ENCODE measurements at regions not wholly inside any gene's neighbourhood (a gene's known extent, or its start where the extent isn't known, plus 50 kb on each side); places are given as distances from the start of the nearest gene placed in this dataset.

DNA sequence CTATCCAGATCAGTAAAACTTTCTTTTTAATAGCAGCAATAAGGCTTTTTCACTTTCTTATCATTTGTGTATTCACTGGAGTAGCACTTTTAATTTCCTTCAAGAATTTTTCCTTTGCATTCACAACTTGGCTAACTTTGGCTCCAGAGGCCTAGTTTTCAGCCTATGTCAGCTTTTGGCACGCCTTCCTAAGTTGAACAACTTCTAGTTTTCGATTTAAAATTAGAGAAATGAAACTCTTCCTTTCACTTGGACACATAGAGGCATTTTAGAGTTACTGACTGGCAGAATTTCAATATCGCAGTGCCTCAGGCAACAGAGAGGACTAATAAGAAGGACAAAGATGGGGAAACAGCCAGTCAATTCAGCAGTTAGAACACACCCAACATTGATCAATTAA is 577.4 kb downstream of the DSC3 start:
- in situ Hi-C loops (cut with MboI; ENCODE audit: low sequenced_read_pairs, unreplicated experiment), result no loop called here
- TF ChIP-seq, protein P1, sequence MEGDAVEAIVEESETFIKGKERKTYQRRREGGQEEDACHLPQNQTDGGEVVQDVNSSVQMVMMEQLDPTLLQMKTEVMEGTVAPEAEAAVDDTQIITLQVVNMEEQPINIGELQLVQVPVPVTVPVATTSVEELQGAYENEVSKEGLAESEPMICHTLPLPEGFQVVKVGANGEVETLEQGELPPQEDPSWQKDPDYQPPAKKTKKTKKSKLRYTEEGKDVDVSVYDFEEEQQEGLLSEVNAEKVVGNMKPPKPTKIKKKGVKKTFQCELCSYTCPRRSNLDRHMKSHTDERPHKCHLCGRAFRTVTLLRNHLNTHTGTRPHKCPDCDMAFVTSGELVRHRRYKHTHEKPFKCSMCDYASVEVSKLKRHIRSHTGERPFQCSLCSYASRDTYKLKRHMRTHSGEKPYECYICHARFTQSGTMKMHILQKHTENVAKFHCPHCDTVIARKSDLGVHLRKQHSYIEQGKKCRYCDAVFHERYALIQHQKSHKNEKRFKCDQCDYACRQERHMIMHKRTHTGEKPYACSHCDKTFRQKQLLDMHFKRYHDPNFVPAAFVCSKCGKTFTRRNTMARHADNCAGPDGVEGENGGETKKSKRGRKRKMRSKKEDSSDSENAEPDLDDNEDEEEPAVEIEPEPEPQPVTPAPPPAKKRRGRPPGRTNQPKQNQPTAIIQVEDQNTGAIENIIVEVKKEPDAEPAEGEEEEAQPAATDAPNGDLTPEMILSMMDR (IDR thresholded peaks at IDR 0.05; ENCODE audit: borderline replicate concordance, control extremely low read depth, extremely low read depth, insufficient read depth, missing control alignments), result no peak
- DNase-seq (ENCODE audit: low spot score), result no peak

DNA sequence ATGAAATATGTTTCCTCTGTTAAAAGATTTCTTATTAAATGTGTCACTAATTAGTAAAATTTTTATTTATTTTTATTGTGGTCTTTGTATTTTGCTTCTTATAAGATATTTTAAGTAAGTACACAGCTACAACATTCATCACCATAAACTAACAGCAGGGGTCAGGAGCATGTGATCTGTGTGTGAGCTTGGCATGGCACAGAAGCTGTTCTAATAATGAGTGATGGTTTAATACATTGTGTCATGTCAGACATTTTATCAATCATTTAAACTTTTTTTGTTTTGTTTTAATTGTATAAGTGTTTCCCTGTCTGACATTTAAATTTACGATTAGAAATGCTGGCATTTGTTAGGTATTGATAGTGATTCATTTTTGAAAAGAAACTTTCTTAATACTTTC is 585.4 kb downstream of the DSC3 start:
- in situ Hi-C loops (cut with MboI; ENCODE audit: low sequenced_read_pairs, unreplicated experiment), result no loop called here

DNA sequence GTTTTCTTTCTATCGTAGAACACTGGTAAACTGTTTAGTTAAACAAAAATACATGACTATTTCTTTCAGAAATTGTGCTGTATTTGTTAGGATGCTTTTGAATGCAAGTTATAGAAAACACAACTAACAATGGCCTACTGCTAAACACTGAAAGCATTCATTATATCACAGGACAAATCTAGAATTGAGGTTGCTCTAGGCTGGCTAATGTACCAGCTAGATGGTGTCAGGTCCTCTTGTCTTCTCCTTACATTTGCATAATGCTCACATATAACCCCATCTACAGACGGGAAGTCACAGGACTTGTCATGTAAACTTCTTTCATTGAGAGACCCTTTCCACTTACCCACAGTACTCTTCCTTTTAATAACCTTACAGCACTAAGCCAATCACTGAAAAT is 586.8 kb downstream of the DSC3 start:
- TF ChIP-seq, protein P1 (IDR thresholded peaks at IDR 0.05; ENCODE audit: borderline replicate concordance, control extremely low read depth, extremely low read depth, insufficient read depth, missing control alignments), result no peak
- DNase-seq (ENCODE audit: low spot score), result no peak
- in situ Hi-C loops (cut with MboI; ENCODE audit: low sequenced_read_pairs, unreplicated experiment), result no loop called here

More for the DNA sequence above, 585.4 kb downstream of the DSC3 start:
- DNase-seq (ENCODE audit: low spot score), result no peak
- TF ChIP-seq, protein P1 (IDR thresholded peaks at IDR 0.05; ENCODE audit: borderline replicate concordance, control extremely low read depth, extremely low read depth, insufficient read depth, missing control alignments), result no peak

- TF ChIP-seq, protein P1 (IDR thresholded peaks at IDR 0.05; ENCODE audit: borderline replicate concordance, control extremely low read depth, extremely low read depth, insufficient read depth, missing control alignments), result no peak
- no peak for DNase-seq (ENCODE audit: low spot score)
Measured at GRCh38 chr18:30454920-30455319, 587.6 kb downstream of the DSC3 start.

DNA sequence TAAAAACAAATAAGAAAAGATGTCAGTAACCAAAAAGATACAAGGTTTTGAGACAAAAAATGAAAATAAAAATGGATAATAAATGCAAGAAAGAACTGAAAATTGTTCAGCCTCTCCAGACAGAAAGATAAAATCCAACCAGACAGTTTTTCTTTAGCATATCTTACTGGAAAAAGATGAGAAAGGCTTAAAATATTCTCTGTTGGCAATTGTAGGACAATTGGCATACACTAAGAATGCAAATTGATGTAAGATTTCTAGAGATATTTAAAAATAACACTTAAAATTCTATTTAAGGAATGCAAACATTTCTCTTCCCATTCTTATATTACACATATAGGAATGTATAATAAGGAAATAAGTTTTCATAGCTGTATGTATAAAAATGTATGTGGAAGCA is 590.6 kb downstream of the DSC3 start:
- TF ChIP-seq, protein P1 (IDR thresholded peaks at IDR 0.05; ENCODE audit: borderline replicate concordance, control extremely low read depth, extremely low read depth, insufficient read depth, missing control alignments), result no peak
- in situ Hi-C loops (cut with MboI; ENCODE audit: low sequenced_read_pairs, unreplicated experiment), result no loop called here
- DNase-seq (ENCODE audit: low spot score), result no peak

More at GRCh38 chr18:30454920-30455319, 587.6 kb downstream of the DSC3 start:
- in situ Hi-C loops (cut with MboI; ENCODE audit: low sequenced_read_pairs, unreplicated experiment), result no loop called here

GRCh38 chr18:30450927-30451326 is 591.6 kb downstream of the DSC3 start:
- DNase-seq (ENCODE audit: low spot score), result no peak
- in situ Hi-C loops (cut with MboI; ENCODE audit: low sequenced_read_pairs, unreplicated experiment), result no loop called here
- TF ChIP-seq, protein P1 (IDR thresholded peaks at IDR 0.05; ENCODE audit: borderline replicate concordance, control extremely low read depth, extremely low read depth, insufficient read depth, missing control alignments), result no peak

DNA sequence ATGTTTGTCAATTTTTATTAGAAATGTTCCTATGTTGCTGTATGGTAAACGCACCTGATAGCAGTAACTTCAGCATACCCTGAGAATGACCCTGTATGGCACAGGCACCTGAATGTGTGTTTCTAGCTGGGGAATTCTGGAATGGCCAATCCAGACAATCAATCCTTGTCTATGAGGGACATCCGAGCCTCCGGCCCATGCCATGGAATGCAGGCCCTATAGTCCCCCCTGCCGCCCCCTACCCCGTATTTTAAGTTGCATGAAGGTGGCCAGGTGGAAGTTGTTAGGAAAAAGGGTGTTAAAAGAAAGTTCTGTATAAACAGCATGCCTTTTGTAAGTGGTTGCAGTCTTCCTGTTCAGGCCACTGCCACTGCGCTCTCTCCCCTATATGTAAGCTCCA is 595.9 kb downstream of the DSC3 start:
- DNase-seq (ENCODE audit: low spot score), result no peak
- TF ChIP-seq, protein P1 (IDR thresholded peaks at IDR 0.05; ENCODE audit: borderline replicate concordance, control extremely low read depth, extremely low read depth, insufficient read depth, missing control alignments), result no peak
- in situ Hi-C loops (cut with MboI; ENCODE audit: low sequenced_read_pairs, unreplicated experiment), result no loop called here
